ENCODE measurements at regions not wholly inside any gene's neighbourhood (a gene's known extent, or its start where the extent isn't known, plus 50 kb on each side); places are given as distances from the start of the nearest gene placed in this dataset.

DNA sequence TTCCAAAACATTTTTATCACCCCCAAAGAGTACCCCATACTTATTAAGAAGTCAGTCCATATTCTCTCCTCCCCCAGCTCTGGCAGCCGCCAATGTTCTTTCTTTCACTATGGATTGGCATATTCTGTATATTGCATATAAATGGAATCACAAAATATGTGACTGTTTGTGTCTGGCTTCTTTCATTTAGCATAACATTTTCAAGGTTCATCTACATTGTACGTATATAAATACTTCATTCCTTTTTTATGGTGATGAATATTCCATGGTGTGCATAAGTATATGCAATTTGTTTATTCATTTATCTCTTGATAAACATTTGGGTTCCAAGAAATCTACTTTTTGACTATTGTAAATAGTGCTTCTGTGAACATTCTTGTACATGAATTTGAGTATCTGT is 653.1 kb downstream of the XPNPEP1 start:
- TF ChIP-seq, protein P1, sequence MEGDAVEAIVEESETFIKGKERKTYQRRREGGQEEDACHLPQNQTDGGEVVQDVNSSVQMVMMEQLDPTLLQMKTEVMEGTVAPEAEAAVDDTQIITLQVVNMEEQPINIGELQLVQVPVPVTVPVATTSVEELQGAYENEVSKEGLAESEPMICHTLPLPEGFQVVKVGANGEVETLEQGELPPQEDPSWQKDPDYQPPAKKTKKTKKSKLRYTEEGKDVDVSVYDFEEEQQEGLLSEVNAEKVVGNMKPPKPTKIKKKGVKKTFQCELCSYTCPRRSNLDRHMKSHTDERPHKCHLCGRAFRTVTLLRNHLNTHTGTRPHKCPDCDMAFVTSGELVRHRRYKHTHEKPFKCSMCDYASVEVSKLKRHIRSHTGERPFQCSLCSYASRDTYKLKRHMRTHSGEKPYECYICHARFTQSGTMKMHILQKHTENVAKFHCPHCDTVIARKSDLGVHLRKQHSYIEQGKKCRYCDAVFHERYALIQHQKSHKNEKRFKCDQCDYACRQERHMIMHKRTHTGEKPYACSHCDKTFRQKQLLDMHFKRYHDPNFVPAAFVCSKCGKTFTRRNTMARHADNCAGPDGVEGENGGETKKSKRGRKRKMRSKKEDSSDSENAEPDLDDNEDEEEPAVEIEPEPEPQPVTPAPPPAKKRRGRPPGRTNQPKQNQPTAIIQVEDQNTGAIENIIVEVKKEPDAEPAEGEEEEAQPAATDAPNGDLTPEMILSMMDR (conservative IDR thresholded peaks at IDR 0.05; ENCODE audit: low read length) = no peak
- no peak for TF ChIP-seq EZH2phosphoT487 (IDR thresholded peaks at IDR 0.05; ENCODE audit: borderline replicate concordance)

DNA sequence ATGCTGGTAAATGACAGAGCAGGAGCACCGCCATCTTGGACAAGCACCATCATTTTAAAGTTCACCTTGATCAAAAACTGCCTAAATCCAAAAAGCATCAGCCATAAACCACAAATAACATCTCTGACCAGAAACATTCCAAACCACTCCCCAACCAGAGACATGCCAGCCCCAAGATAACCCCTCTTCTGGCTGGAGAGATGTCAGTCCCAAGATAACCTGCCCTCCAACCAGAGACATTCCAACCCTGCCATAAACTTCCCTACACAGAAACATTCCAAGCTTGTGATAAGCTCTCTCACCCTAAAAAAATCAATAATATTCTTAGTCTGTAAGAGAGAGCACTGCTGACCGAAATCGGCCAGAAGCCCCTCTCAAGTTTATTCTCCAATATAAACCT is 659.3 kb downstream of the XPNPEP1 start:
- no peaks in the 10 kb centered on the region for H3F3A ChIP-seq (ENCODE audit: low read depth)
- H3K9me2 ChIP-seq (replicated peaks; ENCODE audit: low read depth, low read length) = no peaks in the 10 kb centered on the region
- no peaks in the 10 kb centered on the region for H3K36me3 ChIP-seq (ENCODE audit: insufficient read depth, low read length)
- no peak for TF ChIP-seq EZH2phosphoT487 (IDR thresholded peaks at IDR 0.05; ENCODE audit: borderline replicate concordance)
- TF ChIP-seq, protein P1 (conservative IDR thresholded peaks at IDR 0.05; ENCODE audit: low read length) = no peak
- H3K27me3 ChIP-seq (ENCODE audit: insufficient read depth, low read length, poor library complexity, severe bottlenecking) = no peaks in the 10 kb centered on the region
- H3K79me2 ChIP-seq (ENCODE audit: insufficient read depth, low read length) = no peaks in the 10 kb centered on the region
- H3K4me2 ChIP-seq (ENCODE audit: low read depth, low read length, poor library complexity, severe bottlenecking) = no peak overlapping the region
- H3K4me3 ChIP-seq (ENCODE audit: low read length, poor library complexity, severe bottlenecking) = no peak overlapping the region
- no peak overlapping the region for H3K9ac ChIP-seq (ENCODE audit: low read depth, low read length, poor library complexity, severe bottlenecking)
- H4K20me1 ChIP-seq (ENCODE audit: insufficient read depth, low read length, poor library complexity, severe bottlenecking) = no peaks in the 10 kb centered on the region
- H2AFZ ChIP-seq (ENCODE audit: low read length) = no peak overlapping the region
- H3K4me1 ChIP-seq (ENCODE audit: insufficient read depth, low read length, poor library complexity, severe bottlenecking) = no peaks in the 10 kb centered on the region
- H3K9me3 ChIP-seq (ENCODE audit: insufficient read depth, low read depth, low read length) = no peaks in the 10 kb centered on the region

More for the DNA sequence above, 653.1 kb downstream of the XPNPEP1 start:
- H3K4me3 ChIP-seq (ENCODE audit: low read length, poor library complexity, severe bottlenecking) = no peak overlapping the region
- no peaks in the 10 kb centered on the region for H3K9me3 ChIP-seq (ENCODE audit: insufficient read depth, low read depth, low read length)
- no peak overlapping the region for H3K9ac ChIP-seq (ENCODE audit: low read depth, low read length, poor library complexity, severe bottlenecking)
- H2AFZ ChIP-seq (ENCODE audit: low read length) = no peak overlapping the region
- H3K4me2 ChIP-seq (ENCODE audit: low read depth, low read length, poor library complexity, severe bottlenecking) = no peak overlapping the region
- no peaks in the 10 kb centered on the region for H3K36me3 ChIP-seq (ENCODE audit: insufficient read depth, low read length)
- no peaks in the 10 kb centered on the region for H3K9me2 ChIP-seq (replicated peaks; ENCODE audit: low read depth, low read length)
- H3F3A ChIP-seq (ENCODE audit: low read depth) = no peaks in the 10 kb centered on the region
- H3K27me3 ChIP-seq (ENCODE audit: insufficient read depth, low read length, poor library complexity, severe bottlenecking) = no peaks in the 10 kb centered on the region
- H4K20me1 ChIP-seq (ENCODE audit: insufficient read depth, low read length, poor library complexity, severe bottlenecking) = no peaks in the 10 kb centered on the region
- no peaks in the 10 kb centered on the region for H3K4me1 ChIP-seq (ENCODE audit: insufficient read depth, low read length, poor library complexity, severe bottlenecking)
- H3K79me2 ChIP-seq (ENCODE audit: insufficient read depth, low read length) = no peaks in the 10 kb centered on the region

- Histone ChIP-seq H3K27me3 (ENCODE audit: insufficient read depth, low read length, poor library complexity, severe bottlenecking) (no peaks in the 10 kb centered on the region), H3K9me3 (ENCODE audit: insufficient read depth, low read depth, low read length) (no peaks in the 10 kb centered on the region), H3K36me3 (ENCODE audit: insufficient read depth, low read length) (no peaks in the 10 kb centered on the region), H3K4me3 (ENCODE audit: low read length, poor library complexity, severe bottlenecking) (no peak overlapping the region), H3K9me2 (replicated peaks; ENCODE audit: low read depth, low read length) (no peaks in the 10 kb centered on the region), H3K4me1 (ENCODE audit: insufficient read depth, low read length, poor library complexity, severe bottlenecking) (no peaks in the 10 kb centered on the region), H3K9ac (ENCODE audit: low read depth, low read length, poor library complexity, severe bottlenecking) (no peak overlapping the region), H3K4me2 (ENCODE audit: low read depth, low read length, poor library complexity, severe bottlenecking) (no peak overlapping the region), H3F3A (ENCODE audit: low read depth) (no peaks in the 10 kb centered on the region), H2AFZ (ENCODE audit: low read length) (no peak overlapping the region), H3K79me2 (ENCODE audit: insufficient read depth, low read length) (no peaks in the 10 kb centered on the region), H4K20me1 (ENCODE audit: insufficient read depth, low read length, poor library complexity, severe bottlenecking) (no peaks in the 10 kb centered on the region)
- no peak for TF ChIP-seq EZH2phosphoT487 (IDR thresholded peaks at IDR 0.05; ENCODE audit: borderline replicate concordance)
- TF ChIP-seq, protein P1 (conservative IDR thresholded peaks at IDR 0.05; ENCODE audit: low read length) = no peak
These were observed 662.1 kb downstream of the XPNPEP1 start for GRCh38 chr10:109261231-109261630.

Data from Loucy (cell line).